IMR-90 (cell line): ENCODE measurements at regions not wholly inside any gene's neighbourhood (a gene's known extent, or its start where the extent isn't known, plus 50 kb on each side); places are given as distances from the start of the nearest gene placed in this dataset.

Source experiments
- ATAC-seq: fragments of 200-7000 bp; cut with Tn5 transposase; 2 replicates; pipeline ENCODE4 v1.9.1; 2020; ENCODE audit warnings: low read depth, mild to moderate bottlenecking, moderate library complexity
- BruUV-seq: library from RNA; stranded (reverse); fragments of 400-500 nt; replicated peaks from 2 replicates; lab custom pipeline; 2021; lab: Mats Ljungman, UMichigan
- CTCF ChIA-PET: fragments of 300-600 bp; formaldehyde crosslinking; extraction: SDS; loops from one replicate; lab custom pipeline; 2021; ENCODE audit warnings: antibody characterized with exemption; lab: Yijun Ruan, JAX
- POLR2A ChIA-PET: fragments of 300-600 bp; sonication (Branson Sonifier 250); formaldehyde crosslinking; loops from one replicate; lab custom pipeline; 2022; ENCODE audit warnings: antibody characterized with exemption; ENCODE audit not compliant: unreplicated experiment; lab: Charles Lee
- DNase-seq: peaks from one replicate; pipeline ENCODE4 v3.0.0; 2013
- H2AFZ ChIP-seq: replicated peaks from 2 replicates; pipeline ENCODE3; 2013; ENCODE audit warnings: low read length, mild to moderate bottlenecking; ENCODE audit not compliant: poor library complexity
- H2AK5ac ChIP-seq: 2 replicates; pipeline ENCODE4 v1.6.1; 2013; ENCODE audit warnings: low read depth, low read length, inconsistent platforms
- H2AK9ac ChIP-seq: replicated peaks from 2 replicates; pipeline ENCODE3; 2013; ENCODE audit warnings: mild to moderate bottlenecking, low read depth, low read length, moderate library complexity; ENCODE audit not compliant: poor library complexity
- H2BK120ac ChIP-seq: 2 replicates; pipeline ENCODE4 v1.6.1; 2013; ENCODE audit warnings: low read depth, low read length, inconsistent platforms
- H2BK15ac ChIP-seq: 3 replicates; pipeline ENCODE4 v1.6.1; 2013; ENCODE audit warnings: low read depth, low read length, inconsistent platforms
- H2BK20ac ChIP-seq: 2 replicates; pipeline ENCODE4 v1.6.1; 2013; ENCODE audit warnings: low read depth, mild to moderate bottlenecking, inconsistent platforms, low read length, moderate library complexity
- H2BK5ac ChIP-seq: 2 replicates; pipeline ENCODE4 v1.6.1; 2013; ENCODE audit warnings: mild to moderate bottlenecking, low read depth, low read length, inconsistent platforms; ENCODE audit not compliant: poor library complexity, severe bottlenecking
- H3K14ac ChIP-seq: replicated peaks from 2 replicates; pipeline ENCODE4 v1.6.1; 2013; ENCODE audit warnings: low read depth, low read length, inconsistent platforms
- H3K18ac ChIP-seq: 2 replicates; pipeline ENCODE4 v1.6.1; 2013; ENCODE audit warnings: low read depth, low read length, control low read depth
- H3K23ac ChIP-seq: 2 replicates; pipeline ENCODE4 v1.6.1; 2013; ENCODE audit warnings: low read depth, low read length, inconsistent platforms
- H3K27ac ChIP-seq: 2 replicates; pipeline ENCODE4 v1.5.1; 2013; ENCODE audit warnings: mild to moderate bottlenecking, control low read depth, low read length; ENCODE audit not compliant: insufficient read depth
- H3K27me3 ChIP-seq: 2 replicates; pipeline ENCODE4 v1.6.1; 2013; ENCODE audit warnings: low read length; ENCODE audit not compliant: control insufficient read depth, insufficient read depth
- H3K36me3 ChIP-seq: 2 replicates; pipeline ENCODE4 v1.6.1; 2013; ENCODE audit warnings: low read length, mixed read lengths; ENCODE audit not compliant: control insufficient read depth, insufficient read depth
- H3K4ac ChIP-seq: 2 replicates; pipeline ENCODE4 v1.6.1; 2013; ENCODE audit warnings: low read depth, low read length, inconsistent platforms
- H3K4me1 ChIP-seq: 2 replicates; pipeline ENCODE4 v1.6.1; 2013; ENCODE audit warnings: low read length, mixed read lengths; ENCODE audit not compliant: control insufficient read depth, insufficient read depth
- H3K4me2 ChIP-seq: 2 replicates; pipeline ENCODE4 v1.6.1; 2013; ENCODE audit warnings: low read depth, mild to moderate bottlenecking, control low read depth, low read length, moderate library complexity
- H3K4me3 ChIP-seq: 2 replicates; pipeline ENCODE4 v1.5.1; 2013; ENCODE audit warnings: low read depth, mild to moderate bottlenecking, control low read depth, low read length, moderate library complexity; ENCODE audit not compliant: insufficient read depth
- H3K56ac ChIP-seq: 2 replicates; pipeline ENCODE4 v1.6.1; 2013; ENCODE audit warnings: low read length, inconsistent platforms; ENCODE audit not compliant: insufficient read depth; ENCODE audit errors: extremely low read depth
- H3K79me1 ChIP-seq, 2 experiments: 2 replicates each; pipeline ENCODE4 v1.6.1; 2013; ENCODE audit warnings: low read length in 2 of 2, inconsistent platforms in 1 of 2, low read depth in 1 of 2
- H3K9ac ChIP-seq: 2 replicates; pipeline ENCODE4 v1.6.1; 2013; ENCODE audit warnings: low read depth, low read length, control low read depth
- H3K9me1 ChIP-seq: 2 replicates; pipeline ENCODE4 v1.6.1; 2013; ENCODE audit warnings: low read length, inconsistent platforms; ENCODE audit not compliant: insufficient read depth
- H3K9me3 ChIP-seq: 2 replicates; pipeline ENCODE4 v1.6.1; 2013; ENCODE audit warnings: low read length; ENCODE audit not compliant: control insufficient read depth, insufficient read depth
- H4K20me1 ChIP-seq: 2 replicates; pipeline ENCODE4 v1.6.1; 2013; ENCODE audit warnings: low read length, inconsistent platforms; ENCODE audit not compliant: insufficient read depth
- H4K5ac ChIP-seq: 2 replicates; pipeline ENCODE4 v1.6.1; 2013; ENCODE audit warnings: mild to moderate bottlenecking, low read depth, low read length, control low read depth
- H4K8ac ChIP-seq, 2 experiments: 2 replicates each; pipeline ENCODE4 v1.6.1; 2013; ENCODE audit warnings: low read depth in 2 of 2, low read length in 2 of 2, control low read depth in 1 of 2, inconsistent platforms in 1 of 2
- H4K91ac ChIP-seq: 2 replicates; pipeline ENCODE4 v1.6.1; 2013; ENCODE audit warnings: low read depth, low read length, inconsistent platforms; ENCODE audit not compliant: insufficient read depth
- CEBPB ChIP-seq: IDR thresholded peaks from 2 replicates; pipeline ENCODE4 v1.6.1; 2012; ENCODE audit warnings: low read depth, low read length, improper control_type of control experiment
- CTCF ChIP-seq: conservative IDR thresholded peaks from 2 replicates; pipeline ENCODE4 v1.5.1; 2012; ENCODE audit warnings: mild to moderate bottlenecking, low read depth, low read length, improper control_type of control experiment
- FOS ChIP-seq: fragments of 150-350 bp; IDR thresholded peaks from 2 replicates; pipeline ENCODE4 v1.6.1; 2016; ENCODE audit warnings: low read depth, low read length
- MAFK ChIP-seq: IDR thresholded peaks from 2 replicates; pipeline ENCODE4 v1.6.1; 2012; ENCODE audit warnings: low read depth, low read length, improper control_type of control experiment
- MXI1 ChIP-seq: IDR thresholded peaks from 2 replicates; pipeline ENCODE4 v1.6.1; 2012; ENCODE audit warnings: low read depth, mild to moderate bottlenecking, low read length, moderate library complexity, borderline replicate concordance
- NFE2L2 ChIP-seq: fragments of 150-350 bp; IDR thresholded peaks from 2 replicates; pipeline ENCODE4 v1.6.1; 2016; ENCODE audit warnings: low read depth, mild to moderate bottlenecking, low read length
- RCOR1 ChIP-seq: IDR thresholded peaks from 2 replicates; pipeline ENCODE4 v1.6.1; 2012; ENCODE audit warnings: mild to moderate bottlenecking, low read length, improper control_type of control experiment; ENCODE audit not compliant: insufficient replicate concordance
- SMC3 ChIP-seq: fragments of 150-350 bp; IDR thresholded peaks from 2 replicates; pipeline ENCODE4 v1.6.1; 2016; ENCODE audit warnings: low read depth, mild to moderate bottlenecking, antibody characterized with exemption, low read length, moderate library complexity
- whole genome bisulfite sequencing, 2 experiments: methylation state at CpG; one replicate each; pipeline versions ENCODE4 v1.1.5 to v1.1.7; 2013; ENCODE audit warnings: missing lambda C conversion rate in 2 of 2; ENCODE audit not compliant: insufficient read length in 1 of 2; ENCODE audit errors: extremely low coverage in 2 of 2; 5-methylcytosine and 5-hydroxymethylcytosine counted together
- dilution Hi-C: fragments of 300-500 bp; cut with HindIII; formaldehyde crosslinking; loops from one replicate; pipeline ENCODE4 v1.14.3; 2018; ENCODE audit warnings: low sequenced_read_pairs; ENCODE audit not compliant: unreplicated experiment
- in situ Hi-C: fragments of 300-500 bp; cut with MboI; formaldehyde crosslinking; loops from 3 replicates; pipeline ENCODE4 v1.14.3; 2019; ENCODE audit warnings: low sequenced_read_pairs, inconsistent platforms, mixed read lengths
- intact Hi-C: fragments of 100-400 bp; cut with micrococcal nuclease; formaldehyde crosslinking; loops from 2 replicates; pipeline ENCODE4 v1.10.0; 2022
- TF ChIP-seq, protein P1 (sequence below): fragments of 150-350 bp; IDR thresholded peaks from 2 replicates; pipeline ENCODE4 v1.6.1; 2016; ENCODE audit warnings: low read depth, mild to moderate bottlenecking, low read length, moderate library complexity, borderline replicate concordance

GRCh38 chr14:89740241-89740640 is 214.3 kb downstream of the EFCAB11 start:
- in situ Hi-C loops, result no loop called here
- no peak overlapping the region for H3K4me2 ChIP-seq
- no peak for ATAC-seq

More at GRCh38 chr14:89740241-89740640, 214.3 kb downstream of the EFCAB11 start:
- H3K56ac ChIP-seq, result no peak overlapping the region
- H3K79me1 ChIP-seq, result no peaks in the 10 kb centered on the region
- no peak overlapping the region for H3K27ac ChIP-seq
- H2BK20ac ChIP-seq, result no peak overlapping the region
- no peak overlapping the region for H3K14ac ChIP-seq
- H2AK5ac ChIP-seq, result no peak overlapping the region
- H3K9ac ChIP-seq, result no peak overlapping the region
- no peak overlapping the region for H2BK120ac ChIP-seq
- ChIA-PET POLR2A (no interaction called here), CTCF (no interaction called here)
- no peak overlapping the region for H4K91ac ChIP-seq
- TF ChIP-seq SMC3, result no peak
- TF ChIP-seq CTCF, result no peak
- no peak for TF ChIP-seq RCOR1
- no peak for TF ChIP-seq CEBPB
- TF ChIP-seq MAFK, result no peak
- TF ChIP-seq, protein P1, sequence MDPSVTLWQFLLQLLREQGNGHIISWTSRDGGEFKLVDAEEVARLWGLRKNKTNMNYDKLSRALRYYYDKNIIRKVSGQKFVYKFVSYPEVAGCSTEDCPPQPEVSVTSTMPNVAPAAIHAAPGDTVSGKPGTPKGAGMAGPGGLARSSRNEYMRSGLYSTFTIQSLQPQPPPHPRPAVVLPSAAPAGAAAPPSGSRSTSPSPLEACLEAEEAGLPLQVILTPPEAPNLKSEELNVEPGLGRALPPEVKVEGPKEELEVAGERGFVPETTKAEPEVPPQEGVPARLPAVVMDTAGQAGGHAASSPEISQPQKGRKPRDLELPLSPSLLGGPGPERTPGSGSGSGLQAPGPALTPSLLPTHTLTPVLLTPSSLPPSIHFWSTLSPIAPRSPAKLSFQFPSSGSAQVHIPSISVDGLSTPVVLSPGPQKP, result no peak
- no peak for TF ChIP-seq FOS
- no peak for TF ChIP-seq NFE2L2
- TF ChIP-seq MXI1, result no peak
- H4K20me1 ChIP-seq, result no peaks in the 10 kb centered on the region
- no peaks in the 10 kb centered on the region for H3K4me1 ChIP-seq
- dilution Hi-C loops (no loop called here), intact Hi-C loops (no loop called here)
- H2BK5ac ChIP-seq, result no peak overlapping the region
- H3K18ac ChIP-seq, result no peak overlapping the region
- no peak overlapping the region for H4K5ac ChIP-seq
- H2AFZ ChIP-seq, result no peak overlapping the region
- no peaks in the 10 kb centered on the region for H3K9me1 ChIP-seq
- H3K23ac ChIP-seq, result no peak overlapping the region
- DNase-seq, result no peak
- BruUV-seq, result no TSS peak
- peaks cover 5% of the 10 kb centered on the region for H3K9me3 ChIP-seq
- H2BK15ac ChIP-seq, result no peak overlapping the region
- no peak overlapping the region for H3K4me3 ChIP-seq
- H3K36me3 ChIP-seq, result no peaks in the 10 kb centered on the region
- H3K27me3 ChIP-seq, result no peaks in the 10 kb centered on the region
- H4K8ac ChIP-seq, result no peak overlapping the region
- no peak overlapping the region for H2AK9ac ChIP-seq
- no peak overlapping the region for H3K4ac ChIP-seq
- WGBS, 2 experiments, result no CpG with 5 or more reads among the region's 3 CpGs
